DMS153 (cell line): ENCODE measurements at regions not wholly inside any gene's neighbourhood (a gene's known extent, or its start where the extent isn't known, plus 50 kb on each side); places are given as distances from the start of the nearest gene placed in this dataset.
"Not testable (repeated sequence)": the region's sequence is repeated elsewhere in the genome, so short reads cannot be mapped to it uniquely, and the experiment has no call there.

Experiments used
- DNase-seq: peaks from one replicate; lab custom pipeline; 2025; lab: John Stamatoyannopoulos, UW

GRCh38 chr6:57860481-57861315 lies 543.3 kb downstream of the PRIM2 start:
- DNase-seq = not testable (repeated sequence)

DNA sequence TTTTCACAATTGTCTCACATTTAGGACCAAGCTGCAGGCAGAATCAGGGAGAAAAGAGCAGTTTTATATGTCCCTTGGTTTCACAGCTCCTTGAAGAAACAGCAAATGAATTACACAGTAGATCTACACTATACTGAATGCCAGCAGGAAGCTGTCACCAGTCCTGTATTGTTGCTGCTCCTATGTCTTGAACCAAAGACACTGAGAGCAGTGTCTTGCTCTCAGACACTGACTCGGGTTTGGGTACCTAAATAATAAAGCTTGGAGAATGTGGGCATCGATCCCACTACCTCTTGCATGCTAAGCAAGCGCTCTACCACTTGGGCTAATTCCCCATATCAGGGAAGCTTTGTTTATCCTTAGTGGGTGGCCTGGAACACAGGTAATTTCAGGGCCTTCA lies 552.7 kb downstream of the PRIM2 start:
- not testable (repeated sequence) for DNase-seq

DNA sequence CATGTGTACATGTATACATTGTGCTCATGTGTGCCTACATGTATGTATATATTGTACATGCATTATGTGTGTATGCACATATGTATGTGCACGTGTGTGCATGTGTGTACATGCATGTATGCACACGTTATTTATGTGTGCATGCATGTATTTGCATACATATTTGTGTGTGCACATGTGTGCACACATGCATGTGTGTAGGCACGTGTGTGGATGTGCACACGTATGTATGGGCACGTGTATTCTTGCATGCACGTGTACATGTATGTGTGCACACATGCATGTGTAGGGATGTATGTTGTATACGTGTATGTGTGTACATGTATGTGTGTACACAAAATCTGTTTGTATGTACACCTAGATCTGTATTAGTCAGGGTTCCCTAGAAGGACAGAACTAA lies 556.0 kb downstream of the PRIM2 start:
- not testable (repeated sequence) for DNase-seq

DNA sequence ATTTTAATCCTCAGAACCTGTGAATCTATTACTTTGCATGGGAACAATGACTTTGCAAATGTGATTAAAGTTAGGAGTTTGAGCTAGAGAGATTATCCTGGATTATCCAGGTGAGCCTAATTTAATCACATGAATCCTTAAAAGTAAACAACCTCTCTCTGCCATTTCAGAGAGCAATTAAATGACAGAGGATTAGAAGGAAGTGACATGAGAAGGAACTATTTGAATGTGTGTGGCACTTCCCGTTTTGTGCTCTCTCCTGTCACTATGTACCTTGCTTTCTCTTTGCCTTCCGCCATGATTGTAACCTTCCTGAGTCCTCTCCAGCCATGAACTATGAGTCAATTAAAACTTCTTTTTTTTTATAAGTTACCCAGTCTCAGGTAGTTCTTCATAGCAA lies 559.2 kb downstream of the PRIM2 start:
- not testable (repeated sequence) for DNase-seq

DNA sequence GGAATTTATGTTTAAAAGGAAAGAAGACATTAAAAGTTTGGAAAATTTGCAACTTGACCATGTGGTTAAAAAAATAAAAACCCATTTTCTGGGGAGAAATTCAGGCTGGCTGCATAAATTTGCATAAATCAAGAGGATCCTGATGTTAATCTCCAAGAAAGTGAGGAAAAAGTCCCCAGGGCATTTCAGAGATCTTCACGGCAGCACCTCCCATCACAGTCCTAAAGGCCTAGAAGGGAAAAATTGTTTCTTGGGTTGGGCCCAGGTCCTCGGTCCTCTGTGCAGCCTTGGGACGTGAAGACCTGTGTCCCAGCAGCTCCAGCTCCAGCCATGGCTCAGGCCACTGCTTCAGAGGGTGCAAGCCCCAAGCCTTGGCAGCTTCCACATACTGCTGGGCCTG lies 560.3 kb downstream of the PRIM2 start:
- not testable (repeated sequence) for DNase-seq

- not testable (repeated sequence) for DNase-seq
Measured at GRCh38 chr6:57878792-57879191, 561.4 kb downstream of the PRIM2 start.

- DNase-seq = not testable (repeated sequence)
Measured at GRCh38 chr6:57898850-57899249, 581.4 kb downstream of the PRIM2 start.

DNA sequence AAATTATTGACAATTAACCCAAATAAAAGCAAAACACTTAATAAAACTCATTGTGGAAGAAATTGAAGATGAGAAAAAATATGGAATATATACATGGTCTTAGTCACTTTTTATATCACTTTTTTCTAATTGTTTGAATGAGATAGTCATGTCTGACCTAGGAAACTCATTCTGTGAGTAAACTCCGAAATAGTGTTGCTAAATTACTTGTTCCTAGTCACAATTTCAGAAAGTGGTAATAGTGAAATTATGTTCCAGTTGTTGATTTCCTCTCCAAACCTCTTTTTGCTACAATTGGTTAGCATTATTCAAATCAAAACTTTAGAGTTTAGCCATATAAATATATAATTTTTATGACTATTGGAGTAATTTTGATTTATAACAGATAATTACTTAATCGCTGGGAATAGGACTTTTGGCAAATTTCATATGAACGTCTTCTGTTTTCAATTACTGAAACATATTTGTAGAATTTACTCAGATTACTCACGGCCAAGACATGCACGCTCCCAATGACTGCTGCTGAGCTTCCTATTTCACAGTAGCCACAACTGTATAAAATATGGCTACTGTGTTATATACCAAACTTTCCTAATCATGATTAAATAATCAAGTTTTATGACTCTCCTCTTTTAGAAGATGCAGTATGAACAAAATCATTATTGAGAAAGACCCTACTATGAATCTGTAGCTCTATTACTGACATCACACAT lies 583.4 kb downstream of the PRIM2 start:
- DNase-seq = not testable (repeated sequence)

DNA sequence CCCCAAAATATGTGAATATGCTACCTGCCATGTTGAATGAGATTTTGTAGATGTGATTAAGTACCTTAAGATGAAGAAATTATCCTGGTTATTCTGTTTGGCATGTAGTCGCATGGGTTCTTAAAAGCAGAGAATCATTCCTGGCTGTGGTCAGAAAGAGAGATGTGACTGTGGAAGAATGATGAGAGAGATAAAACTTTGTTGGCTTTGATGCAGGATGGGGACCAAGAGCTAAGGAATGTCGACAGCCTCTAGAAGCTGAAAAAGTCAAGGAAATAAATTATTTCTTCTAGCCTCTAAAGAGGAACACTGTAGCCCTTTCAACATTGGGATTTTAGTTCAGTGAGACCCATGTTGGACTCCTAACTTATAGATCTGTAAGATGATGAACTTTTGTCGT lies 584.0 kb downstream of the PRIM2 start:
- not testable (repeated sequence) for DNase-seq

DNA sequence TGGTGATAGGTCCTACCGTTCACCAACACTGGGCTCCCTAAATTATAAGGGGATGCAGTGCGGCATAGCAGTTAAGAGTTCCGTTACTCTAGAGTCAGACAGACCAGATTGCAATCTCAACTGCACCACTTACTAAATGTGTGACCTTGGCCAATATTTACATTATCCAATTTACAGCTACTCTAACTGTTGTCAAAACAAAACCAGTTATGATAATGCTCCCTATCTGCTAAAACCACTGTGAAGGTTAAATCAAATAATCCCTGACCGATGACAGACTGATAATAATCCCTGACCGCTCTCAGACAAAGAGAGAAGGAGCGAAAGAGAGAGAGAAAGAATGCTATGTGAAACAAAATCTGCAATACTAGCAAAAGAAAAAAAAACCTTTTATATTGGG lies 586.9 kb downstream of the PRIM2 start:
- not testable (repeated sequence) for DNase-seq

DNA sequence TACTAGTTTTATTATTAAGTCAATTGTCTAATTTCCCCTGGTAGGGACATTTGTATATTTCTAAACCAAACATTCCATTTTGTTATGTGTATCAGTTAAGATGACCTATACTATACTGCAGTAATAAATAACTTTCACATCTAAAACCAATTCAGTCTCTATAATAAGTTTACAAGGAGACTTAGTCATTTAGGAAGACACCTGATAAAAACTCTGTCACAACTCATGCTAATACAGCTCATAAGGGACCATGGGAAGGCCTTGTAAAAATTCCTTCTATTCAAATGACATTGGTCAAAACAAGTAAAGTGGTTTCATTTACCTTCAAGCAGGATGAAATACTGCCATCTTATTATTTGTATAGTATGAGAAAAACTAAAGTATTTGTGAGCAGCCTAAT lies 597.9 kb downstream of the PRIM2 start:
- not testable (repeated sequence) for DNase-seq

DNA sequence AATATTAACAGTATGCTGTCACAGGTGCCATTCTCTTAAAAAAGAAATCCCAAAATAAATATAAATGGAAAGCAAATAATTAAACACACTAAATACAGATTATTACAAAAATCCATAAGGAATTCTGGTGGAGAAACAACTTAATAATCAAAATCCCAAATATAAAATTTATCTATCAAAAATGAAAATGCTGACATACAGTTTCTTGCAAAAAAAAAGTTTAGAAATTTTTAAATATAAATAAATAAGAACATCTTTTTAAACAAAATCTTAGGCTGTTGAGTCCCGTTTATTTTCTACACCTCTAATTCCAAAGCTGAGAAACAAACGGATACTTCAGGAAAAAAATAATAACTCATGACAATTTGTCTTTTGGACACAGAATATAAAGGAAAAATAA lies 625.5 kb downstream of the PRIM2 start:
- not testable (repeated sequence) for DNase-seq

- not testable (repeated sequence) for DNase-seq
Measured at GRCh38 chr6:57946084-57946768, 628.8 kb downstream of the PRIM2 start.

DNA sequence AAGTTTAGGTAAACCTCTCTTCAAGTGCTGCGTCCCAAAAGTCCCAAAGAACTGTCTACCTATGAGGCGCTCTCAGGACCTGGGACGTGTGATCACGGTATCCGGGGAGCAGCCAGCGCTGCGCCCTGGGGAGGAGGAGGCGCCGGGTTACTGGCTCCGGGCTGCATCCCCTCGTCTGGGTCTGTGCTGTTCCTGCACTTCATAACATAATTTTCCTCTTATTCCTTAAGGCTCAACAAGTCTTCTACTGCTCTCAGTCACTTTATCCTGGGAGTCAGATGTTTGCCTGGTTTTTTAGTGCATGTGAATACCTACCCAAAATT lies 629.3 kb downstream of the PRIM2 start:
- DNase-seq = not testable (repeated sequence)

DNA sequence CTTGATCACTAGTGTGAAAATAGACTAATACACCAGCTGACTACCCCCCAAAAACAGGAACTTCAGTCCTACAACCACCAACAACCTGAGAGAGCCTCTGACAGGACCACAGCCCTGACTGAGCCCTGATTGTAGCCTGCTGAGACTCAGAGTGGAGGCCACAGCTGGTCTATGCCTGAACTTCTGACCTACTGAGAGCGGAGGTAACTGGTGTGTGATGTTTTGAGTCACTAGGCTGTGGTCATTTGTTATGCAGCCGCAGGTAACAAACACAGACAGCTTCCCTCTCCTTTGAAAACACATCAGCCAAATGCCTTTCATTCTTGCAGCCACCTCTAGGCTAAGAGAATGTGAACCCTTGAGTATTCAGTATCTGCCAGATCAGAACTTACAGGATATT lies 631.1 kb downstream of the PRIM2 start:
- not testable (repeated sequence) for DNase-seq

GRCh38 chr6:57950430-57950829 lies 633.0 kb downstream of the PRIM2 start:
- not testable (repeated sequence) for DNase-seq

GRCh38 chr6:57966757-57967156 lies 649.3 kb downstream of the PRIM2 start:
- DNase-seq = not testable (repeated sequence)

- not testable (repeated sequence) for DNase-seq
Measured at GRCh38 chr6:57971956-57972355, 654.5 kb downstream of the PRIM2 start.

- no peak for DNase-seq
Measured at GRCh38 chr6:57974653-57975052, 657.2 kb downstream of the PRIM2 start.

- not testable (repeated sequence) for DNase-seq
Measured at GRCh38 chr6:57975127-57975526, 657.7 kb downstream of the PRIM2 start.

DNA sequence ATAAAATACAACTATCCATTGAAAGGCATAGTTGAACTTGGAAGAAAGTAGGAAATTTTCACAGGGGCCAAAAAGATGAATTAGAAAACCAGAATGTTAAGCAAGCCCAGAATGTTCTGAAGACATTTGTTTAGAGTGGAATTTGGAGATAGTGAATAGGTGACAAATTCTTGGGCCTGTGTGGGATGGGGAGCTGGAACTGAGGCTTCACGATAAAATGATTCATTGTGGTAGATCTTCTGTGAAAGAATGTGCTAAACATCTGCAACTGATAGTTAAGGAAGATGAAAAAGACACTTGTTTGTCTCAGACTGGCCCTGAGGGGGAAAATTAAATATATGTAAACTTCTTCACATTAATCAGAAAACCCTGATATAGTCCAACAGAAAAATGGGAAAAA lies 658.9 kb downstream of the PRIM2 start:
- DNase-seq = not testable (repeated sequence)

- DNase-seq = not testable (repeated sequence)
Measured at GRCh38 chr6:57983603-57984002, 666.2 kb downstream of the PRIM2 start.

DNA sequence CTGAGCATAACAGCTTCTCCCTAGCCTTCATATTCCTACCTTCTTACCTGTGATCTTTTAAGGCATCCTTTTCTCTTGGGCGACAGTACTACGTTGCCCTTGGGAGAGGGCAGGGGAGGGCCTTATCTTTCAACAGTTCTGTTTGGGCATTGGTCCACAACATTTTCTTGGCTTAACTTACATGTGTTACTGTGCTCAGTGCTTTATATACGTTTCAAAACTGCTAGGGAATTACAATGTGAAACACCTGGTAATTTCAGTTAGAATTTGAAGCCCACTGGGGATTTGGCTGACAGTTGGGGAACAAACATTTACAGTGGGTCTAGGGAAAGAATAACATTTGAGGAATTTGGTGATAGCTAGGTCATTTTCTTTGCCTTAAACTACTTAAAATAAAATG lies 667.1 kb downstream of the PRIM2 start:
- DNase-seq = not testable (repeated sequence)
